Fibroblast of the aortic adventitia (primary cell): ENCODE measurements at regions not wholly inside any gene's neighbourhood (a gene's known extent, or its start where the extent isn't known, plus 50 kb on each side); places are given as distances from the start of the nearest gene placed in this dataset.

Experiments used
- DNase-seq: peaks from one replicate; pipeline ENCODE4 v3.0.0-alpha.2; 2010; ENCODE audit warnings: low read depth
- H3K4me3 ChIP-seq: 2 replicates; pipeline ENCODE4 v1.5.1; 2011; ENCODE audit warnings: low read depth, mild to moderate bottlenecking, control low read depth, low read length, moderate library complexity
- CTCF ChIP-seq: IDR thresholded peaks from 2 replicates; pipeline ENCODE4 v1.5.1; 2011; ENCODE audit warnings: mild to moderate bottlenecking, low read length, control low read depth, inconsistent platforms; ENCODE audit not compliant: insufficient read depth

GRCh38 chr4:18777190-18777930, 755.8 kb upstream of the LCORL start:
- no peak for DNase-seq
- TF ChIP-seq CTCF = no peak
- no peak overlapping the region for H3K4me3 ChIP-seq

GRCh38 chr4:18767921-18768320, 746.4 kb upstream of the LCORL start:
- no peak for DNase-seq
- no peak overlapping the region for H3K4me3 ChIP-seq
- no peak for TF ChIP-seq CTCF

- no peak overlapping the region for H3K4me3 ChIP-seq
- no peak for TF ChIP-seq CTCF
- no peak for DNase-seq
These were observed 735.1 kb upstream of the LCORL start for GRCh38 chr4:18756671-18757070.

- no peak for TF ChIP-seq CTCF
- no peak for DNase-seq
These were observed 732.6 kb upstream of the LCORL start for GRCh38 chr4:18754180-18754579.

GRCh38 chr4:18751083-18751482, 729.5 kb upstream of the LCORL start:
- TF ChIP-seq CTCF = no peak
- DNase-seq = no peak
- no peak overlapping the region for H3K4me3 ChIP-seq

More at GRCh38 chr4:18754180-18754579, 732.6 kb upstream of the LCORL start:
- H3K4me3 ChIP-seq = no peak overlapping the region

- no peak for TF ChIP-seq CTCF
- no peak for DNase-seq
- H3K4me3 ChIP-seq = no peak overlapping the region
These were observed 727.8 kb upstream of the LCORL start for GRCh38 chr4:18749391-18749790.

GRCh38 chr4:18736551-18736950, 715.0 kb upstream of the LCORL start:
- no peak for TF ChIP-seq CTCF
- DNase-seq = no peak
- no peak overlapping the region for H3K4me3 ChIP-seq
